ENCODE measurements at regions not wholly inside any gene's neighbourhood (a gene's known extent, or its start where the extent isn't known, plus 50 kb on each side); places are given as distances from the start of the nearest gene placed in this dataset.

- Histone ChIP-seq H2BK120ac (ENCODE audit: low read depth, low read length) (no peak overlapping the region), H4K5ac (ENCODE audit: low read length) (no peak overlapping the region), H4K8ac (ENCODE audit: low read depth, low read length) (no peak overlapping the region), H3K4me2 (ENCODE audit: low read length) (no peak overlapping the region), H3K4me3 (ENCODE audit: low read length) (no peak overlapping the region), H3K9ac (ENCODE audit: low read length) (no peak overlapping the region), H3K27ac (ENCODE audit: low read depth, low read length) (peak overlapping the region; percentile 70), H3K4ac (ENCODE audit: low read depth, low read length) (no peak overlapping the region), H3K18ac (ENCODE audit: low read length) (no peak overlapping the region), H3K36me3 (ENCODE audit: control insufficient read depth, insufficient read depth, low read length) (no peaks in the 10 kb centered on the region), H3K79me1 (ENCODE audit: low read length) (peaks cover 7% of the 10 kb centered on the region), H2BK15ac (replicated peaks; ENCODE audit: low read depth) (no peak overlapping the region), H3K79me2 (ENCODE audit: control insufficient read depth, insufficient read depth, low read length) (peaks cover 2% of the 10 kb centered on the region), H3K27me3 (ENCODE audit: insufficient read depth, low read length, poor library complexity) (no peaks in the 10 kb centered on the region), H3K4me1 (ENCODE audit: control insufficient read depth, low read depth, low read length) (peaks cover 2% of the 10 kb centered on the region), H2AK5ac (ENCODE audit: low read length) (no peak overlapping the region), H3K23ac (ENCODE audit: low read length) (no peak overlapping the region), H3K56ac (ENCODE audit: low read length) (no peak overlapping the region), H2BK5ac (ENCODE audit: low read length) (peak overlapping the region; percentile 55)
- no CpG with 5 or more reads among the region's 7 CpGs for WGBS (ENCODE audit: extremely low coverage, insufficient coverage, low lambda C conversion rate)
- DNase-seq: peak; percentile 45
Measured at GRCh38 chr4:112775801-112776200, 138.9 kb downstream of the LARP7 start.

- Histone ChIP-seq H4K8ac (ENCODE audit: low read depth, low read length) (no peak overlapping the region), H3K56ac (ENCODE audit: low read length) (no peak overlapping the region), H3K4me2 (ENCODE audit: low read length) (no peak overlapping the region), H3K18ac (ENCODE audit: low read length) (no peak overlapping the region), H3K23ac (ENCODE audit: low read length) (no peak overlapping the region), H3K4me1 (ENCODE audit: control insufficient read depth, low read depth, low read length) (peaks cover 2% of the 10 kb centered on the region), H2BK15ac (replicated peaks; ENCODE audit: low read depth) (no peak overlapping the region), H3K4ac (ENCODE audit: low read depth, low read length) (no peak overlapping the region), H3K79me1 (ENCODE audit: low read length) (peaks cover 7% of the 10 kb centered on the region), H3K79me2 (ENCODE audit: control insufficient read depth, insufficient read depth, low read length) (peaks cover 2% of the 10 kb centered on the region), H3K27me3 (ENCODE audit: insufficient read depth, low read length, poor library complexity) (no peaks in the 10 kb centered on the region), H2BK5ac (ENCODE audit: low read length) (no peak overlapping the region), H2AK5ac (ENCODE audit: low read length) (no peak overlapping the region), H4K5ac (ENCODE audit: low read length) (no peak overlapping the region), H3K36me3 (ENCODE audit: control insufficient read depth, insufficient read depth, low read length) (no peaks in the 10 kb centered on the region), H2BK120ac (ENCODE audit: low read depth, low read length) (no peak overlapping the region), H3K9ac (ENCODE audit: low read length) (no peak overlapping the region), H3K27ac (ENCODE audit: low read depth, low read length) (no peak overlapping the region), H3K4me3 (ENCODE audit: low read length) (no peak overlapping the region)
- no CpG with 5 or more reads among the region's 1 CpG for WGBS (ENCODE audit: extremely low coverage, insufficient coverage, low lambda C conversion rate)
- DNase-seq: no peak
Measured at GRCh38 chr4:112776535-112776934, 139.6 kb downstream of the LARP7 start.

GRCh38 chr4:112778520-112778919 is 141.6 kb downstream of the LARP7 start:
- peak overlapping the region; percentile 51 for H3K18ac ChIP-seq (ENCODE audit: low read length)
- no peaks in the 10 kb centered on the region for H3K79me2 ChIP-seq (ENCODE audit: control insufficient read depth, insufficient read depth, low read length)
- no peak overlapping the region for H2BK5ac ChIP-seq (ENCODE audit: low read length)
- no peaks in the 10 kb centered on the region for H3K36me3 ChIP-seq (ENCODE audit: control insufficient read depth, insufficient read depth, low read length)
- peaks cover 2% of the 10 kb centered on the region for H3K79me1 ChIP-seq (ENCODE audit: low read length)
- whole genome bisulfite sequencing (ENCODE audit: extremely low coverage, insufficient coverage, low lambda C conversion rate): no CpG with 5 or more reads among the region's 7 CpGs
- peak overlapping the region; percentile 16 for H3K4ac ChIP-seq (ENCODE audit: low read depth, low read length)
- H3K27ac ChIP-seq (ENCODE audit: low read depth, low read length): no peak overlapping the region
- H3K23ac ChIP-seq (ENCODE audit: low read length): no peak overlapping the region
- H4K8ac ChIP-seq (ENCODE audit: low read depth, low read length): no peak overlapping the region
- no peaks in the 10 kb centered on the region for H3K27me3 ChIP-seq (ENCODE audit: insufficient read depth, low read length, poor library complexity)
- no peak overlapping the region for H3K4me2 ChIP-seq (ENCODE audit: low read length)
- peaks cover 2% of the 10 kb centered on the region for H3K4me1 ChIP-seq (ENCODE audit: control insufficient read depth, low read depth, low read length)
- peak; percentile 82 for DNase-seq
- no peak overlapping the region for H3K4me3 ChIP-seq (ENCODE audit: low read length)
- no peak overlapping the region for H3K56ac ChIP-seq (ENCODE audit: low read length)
- no peak overlapping the region for H2BK120ac ChIP-seq (ENCODE audit: low read depth, low read length)
- no peak overlapping the region for H2AK5ac ChIP-seq (ENCODE audit: low read length)
- no peak overlapping the region for H2BK15ac ChIP-seq (replicated peaks; ENCODE audit: low read depth)
- H3K9ac ChIP-seq (ENCODE audit: low read length): no peak overlapping the region
- H4K5ac ChIP-seq (ENCODE audit: low read length): no peak overlapping the region

GRCh38 chr4:112793033-112793432 is 156.1 kb downstream of the LARP7 start:
- Histone ChIP-seq H3K36me3 (ENCODE audit: control insufficient read depth, insufficient read depth, low read length) (no peaks in the 10 kb centered on the region), H3K9ac (ENCODE audit: low read length) (no peak overlapping the region), H2BK120ac (ENCODE audit: low read depth, low read length) (no peak overlapping the region), H4K5ac (ENCODE audit: low read length) (no peak overlapping the region), H2BK15ac (replicated peaks; ENCODE audit: low read depth) (no peak overlapping the region), H3K79me1 (ENCODE audit: low read length) (peaks cover 3% of the 10 kb centered on the region), H3K4me1 (ENCODE audit: control insufficient read depth, low read depth, low read length) (no peaks in the 10 kb centered on the region), H3K4me3 (ENCODE audit: low read length) (no peak overlapping the region), H3K4me2 (ENCODE audit: low read length) (no peak overlapping the region), H3K27me3 (ENCODE audit: insufficient read depth, low read length, poor library complexity) (no peaks in the 10 kb centered on the region), H2AK5ac (ENCODE audit: low read length) (no peak overlapping the region), H2BK5ac (ENCODE audit: low read length) (no peak overlapping the region), H3K27ac (ENCODE audit: low read depth, low read length) (no peak overlapping the region), H3K4ac (ENCODE audit: low read depth, low read length) (no peak overlapping the region), H4K8ac (ENCODE audit: low read depth, low read length) (no peak overlapping the region), H3K79me2 (ENCODE audit: control insufficient read depth, insufficient read depth, low read length) (no peaks in the 10 kb centered on the region), H3K56ac (ENCODE audit: low read length) (no peak overlapping the region), H3K18ac (ENCODE audit: low read length) (no peak overlapping the region), H3K23ac (ENCODE audit: low read length) (no peak overlapping the region)
- no peak for DNase-seq
- no CpG with 5 or more reads among the region's 2 CpGs for WGBS (ENCODE audit: extremely low coverage, insufficient coverage, low lambda C conversion rate)

- Histone ChIP-seq H3K9ac (ENCODE audit: low read length) (no peak overlapping the region), H3K56ac (ENCODE audit: low read length) (no peak overlapping the region), H3K36me3 (ENCODE audit: control insufficient read depth, insufficient read depth, low read length) (no peaks in the 10 kb centered on the region), H3K79me2 (ENCODE audit: control insufficient read depth, insufficient read depth, low read length) (peaks cover 2% of the 10 kb centered on the region), H2AK5ac (ENCODE audit: low read length) (no peak overlapping the region), H2BK5ac (ENCODE audit: low read length) (no peak overlapping the region), H3K27me3 (ENCODE audit: insufficient read depth, low read length, poor library complexity) (no peaks in the 10 kb centered on the region), H3K4ac (ENCODE audit: low read depth, low read length) (no peak overlapping the region), H4K5ac (ENCODE audit: low read length) (no peak overlapping the region), H3K4me2 (ENCODE audit: low read length) (no peak overlapping the region), H3K27ac (ENCODE audit: low read depth, low read length) (no peak overlapping the region), H3K4me1 (ENCODE audit: control insufficient read depth, low read depth, low read length) (peaks cover 4% of the 10 kb centered on the region), H3K23ac (ENCODE audit: low read length) (no peak overlapping the region), H2BK15ac (replicated peaks; ENCODE audit: low read depth) (no peak overlapping the region), H2BK120ac (ENCODE audit: low read depth, low read length) (no peak overlapping the region), H4K8ac (ENCODE audit: low read depth, low read length) (no peak overlapping the region), H3K4me3 (ENCODE audit: low read length) (no peak overlapping the region), H3K79me1 (ENCODE audit: low read length) (peaks cover 3% of the 10 kb centered on the region), H3K18ac (ENCODE audit: low read length) (no peak overlapping the region)
- WGBS (ENCODE audit: extremely low coverage, insufficient coverage, low lambda C conversion rate): no CpG with 5 or more reads among the region's 5 CpGs
- DNase-seq: no peak
Measured at GRCh38 chr4:112800001-112800400, 163.1 kb downstream of the LARP7 start.

- Histone ChIP-seq H3K4me2 (ENCODE audit: low read length) (no peak overlapping the region), H3K4me1 (ENCODE audit: control insufficient read depth, low read depth, low read length) (peaks cover 4% of the 10 kb centered on the region), H2BK15ac (replicated peaks; ENCODE audit: low read depth) (no peak overlapping the region), H3K23ac (ENCODE audit: low read length) (no peak overlapping the region), H3K18ac (ENCODE audit: low read length) (no peak overlapping the region), H3K79me2 (ENCODE audit: control insufficient read depth, insufficient read depth, low read length) (peaks cover 2% of the 10 kb centered on the region), H3K4ac (ENCODE audit: low read depth, low read length) (no peak overlapping the region), H2BK120ac (ENCODE audit: low read depth, low read length) (no peak overlapping the region), H3K27me3 (ENCODE audit: insufficient read depth, low read length, poor library complexity) (no peaks in the 10 kb centered on the region), H3K56ac (ENCODE audit: low read length) (no peak overlapping the region), H2BK5ac (ENCODE audit: low read length) (no peak overlapping the region), H4K5ac (ENCODE audit: low read length) (no peak overlapping the region), H3K36me3 (ENCODE audit: control insufficient read depth, insufficient read depth, low read length) (no peaks in the 10 kb centered on the region), H3K27ac (ENCODE audit: low read depth, low read length) (peak overlapping the region; percentile 67), H3K4me3 (ENCODE audit: low read length) (no peak overlapping the region), H3K9ac (ENCODE audit: low read length) (no peak overlapping the region), H3K79me1 (ENCODE audit: low read length) (peaks cover 4% of the 10 kb centered on the region), H2AK5ac (ENCODE audit: low read length) (no peak overlapping the region), H4K8ac (ENCODE audit: low read depth, low read length) (no peak overlapping the region)
- DNase-seq: peak; percentile 57
Measured at GRCh38 chr4:112801341-112801740, 164.4 kb downstream of the LARP7 start.
